ENCODE measurements at regions not wholly inside any gene's neighbourhood (a gene's known extent, or its start where the extent isn't known, plus 50 kb on each side); places are given as distances from the start of the nearest gene placed in this dataset.
"Not testable (repeated sequence)": the region's sequence is repeated elsewhere in the genome, so short reads cannot be mapped to it uniquely, and the experiment has no call there.

- no peak for DNase-seq (ENCODE audit: low read depth in 2 of 2)
Observed at GRCh38 chr9:106220415-106220814, 526.1 kb downstream of the TMEM38B start.

- no peak for DNase-seq (ENCODE audit: low read depth in 2 of 2)
Observed at GRCh38 chr9:106228861-106229260, 534.5 kb downstream of the TMEM38B start.

DNA sequence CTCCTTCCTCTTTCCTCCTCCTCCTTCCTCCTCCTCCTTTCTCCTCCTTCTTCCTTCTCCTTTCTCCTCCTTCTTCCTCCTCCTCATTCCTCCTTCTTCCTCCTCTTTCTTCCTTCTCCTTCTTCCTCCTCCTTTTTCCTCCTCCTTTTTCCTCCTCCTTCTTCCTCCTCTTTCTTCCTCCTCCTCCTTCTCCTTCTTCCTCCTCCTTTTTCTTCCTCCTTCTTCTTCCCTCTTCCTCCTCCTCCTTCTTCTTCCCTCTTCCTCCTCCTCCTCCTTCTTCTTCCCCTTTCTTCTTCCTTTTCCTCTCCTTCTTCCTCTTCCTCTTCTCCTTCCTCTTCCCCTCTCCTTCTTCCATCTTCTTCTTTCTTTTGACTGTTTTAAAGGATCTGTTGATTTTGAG is 538.8 kb downstream of the TMEM38B start:
- no peak for DNase-seq (ENCODE audit: low read depth in 2 of 2)

- DNase-seq (ENCODE audit: low read depth in 2 of 2) = not testable (repeated sequence)
Observed at GRCh38 chr9:106260908-106261307, 566.6 kb downstream of the TMEM38B start.

DNA sequence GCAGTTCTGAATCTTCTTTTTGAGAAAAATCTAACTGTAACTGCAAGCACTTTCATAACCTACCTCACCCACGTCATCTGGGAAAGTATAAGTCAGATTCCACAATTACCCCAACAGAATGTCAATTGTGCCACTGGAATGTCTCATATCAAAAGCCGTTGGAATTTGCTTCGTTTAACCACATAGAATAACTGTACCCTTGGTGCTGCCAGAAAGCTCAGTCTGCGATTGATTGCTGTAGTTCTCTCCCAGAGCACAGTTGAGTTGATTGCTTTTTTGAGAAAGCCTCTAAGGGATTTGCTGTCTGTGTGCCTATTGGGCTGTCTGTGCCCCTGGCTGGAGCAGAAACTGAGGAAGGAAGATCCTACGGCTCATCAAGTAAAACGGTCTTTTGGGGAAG is 583.6 kb downstream of the TMEM38B start:
- no peak for DNase-seq (ENCODE audit: low read depth in 2 of 2)

GRCh38 chr9:106283769-106284168 is 579.2 kb upstream of the ZNF462 start:
- DNase-seq (ENCODE audit: low read depth in 2 of 2) = no peak

- no peak for DNase-seq (ENCODE audit: low read depth in 2 of 2)
Observed at GRCh38 chr9:106284296-106284695, 578.7 kb upstream of the ZNF462 start.

DNA sequence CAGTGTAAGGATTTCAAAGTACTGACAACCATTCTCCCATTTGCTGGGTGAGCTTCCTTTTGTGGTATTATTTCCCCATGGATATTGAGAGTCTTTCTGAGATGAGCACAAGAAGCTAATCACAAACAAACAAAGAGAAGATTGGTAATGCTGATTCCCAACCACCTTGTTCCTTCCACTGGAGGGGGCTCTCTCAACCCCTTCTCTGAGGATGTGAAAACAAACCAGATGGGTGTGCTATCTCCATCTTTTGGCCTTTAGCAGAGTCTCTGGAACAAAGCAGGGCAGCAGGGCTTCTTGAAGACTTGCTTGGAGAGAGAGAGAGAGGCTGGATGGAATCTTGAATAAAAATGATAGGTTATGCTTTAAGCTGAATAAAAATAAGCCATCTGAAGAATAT is 576.7 kb upstream of the ZNF462 start:
- no peak for DNase-seq (ENCODE audit: low read depth in 2 of 2)

DNA sequence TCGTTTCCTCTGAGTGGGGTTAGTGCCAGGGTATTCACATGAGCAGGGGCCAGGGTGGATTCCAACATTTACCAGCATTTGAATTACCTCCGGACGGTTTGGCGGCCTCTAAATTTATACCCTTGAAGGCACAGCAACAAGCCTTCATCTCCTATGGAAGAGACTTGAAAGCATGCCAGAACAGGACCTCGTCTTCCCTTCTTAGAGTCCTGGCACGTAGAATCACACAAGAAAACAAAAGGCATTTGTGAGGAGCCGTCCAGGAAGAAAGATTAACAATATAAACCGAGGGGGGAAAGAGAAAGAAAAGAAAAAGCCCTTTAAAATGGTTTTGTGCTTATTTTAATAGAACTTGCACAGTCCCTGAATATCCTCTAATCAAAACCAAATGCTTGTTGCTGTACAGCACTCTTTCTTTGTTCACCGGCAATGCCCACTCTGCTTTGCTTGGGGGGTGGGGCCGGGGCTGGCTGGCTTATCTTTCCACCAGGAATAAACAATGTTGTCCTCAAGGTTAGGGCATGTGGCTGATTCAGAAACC is 575.8 kb upstream of the ZNF462 start:
- DNase-seq (ENCODE audit: low read depth in 2 of 2) = no peak

GRCh38 chr9:106287731-106288130 is 575.2 kb upstream of the ZNF462 start:
- DNase-seq (ENCODE audit: low read depth in 2 of 2) = no peak

DNA sequence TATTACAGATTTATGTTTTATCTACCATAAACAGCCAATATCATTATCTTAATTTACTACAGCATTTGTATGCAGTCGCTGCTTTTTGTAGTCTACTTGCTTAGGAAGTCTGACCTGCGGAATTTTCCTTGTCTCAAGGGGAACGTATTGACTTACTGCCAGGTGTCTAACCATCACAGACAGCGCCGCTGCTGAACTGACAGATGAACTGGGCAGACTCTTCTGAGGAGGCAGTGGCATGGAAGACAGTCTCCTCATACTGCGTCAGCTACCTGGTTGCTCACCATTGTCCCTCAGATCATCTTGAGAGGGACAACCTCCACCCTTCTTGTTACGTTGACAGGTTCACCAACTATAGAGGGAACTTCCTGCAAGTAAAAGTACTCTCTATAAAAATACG is 574.3 kb upstream of the ZNF462 start:
- no peak for DNase-seq (ENCODE audit: low read depth in 2 of 2)

DNA sequence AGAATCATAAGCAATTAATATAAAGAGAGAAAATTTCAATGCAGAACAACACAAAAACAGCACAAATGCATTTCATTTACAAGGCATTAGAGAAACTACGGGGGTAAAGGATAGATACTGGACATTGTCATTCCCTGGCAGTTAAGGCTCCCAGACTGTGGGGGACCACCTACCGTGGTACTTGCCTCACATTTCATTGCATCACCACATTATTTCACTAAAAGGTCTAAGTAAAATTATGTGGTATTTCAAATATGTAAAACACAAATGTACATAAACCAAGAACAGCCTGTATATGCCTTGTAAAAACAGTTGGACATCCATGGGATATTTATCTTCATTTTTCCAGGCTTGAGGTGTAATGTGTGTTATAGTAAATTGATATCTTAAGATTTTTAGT is 571.2 kb upstream of the ZNF462 start:
- DNase-seq (ENCODE audit: low read depth in 2 of 2) = no peak

- DNase-seq (ENCODE audit: low read depth in 2 of 2) = no peak
Observed at GRCh38 chr9:106296426-106296825, 566.5 kb upstream of the ZNF462 start.

- DNase-seq (ENCODE audit: low read depth in 2 of 2) = no peak
Observed at GRCh38 chr9:106298997-106299396, 564.0 kb upstream of the ZNF462 start.

GRCh38 chr9:106304401-106304920 is 558.5 kb upstream of the ZNF462 start:
- no peak for DNase-seq (ENCODE audit: low read depth in 2 of 2)

DNA sequence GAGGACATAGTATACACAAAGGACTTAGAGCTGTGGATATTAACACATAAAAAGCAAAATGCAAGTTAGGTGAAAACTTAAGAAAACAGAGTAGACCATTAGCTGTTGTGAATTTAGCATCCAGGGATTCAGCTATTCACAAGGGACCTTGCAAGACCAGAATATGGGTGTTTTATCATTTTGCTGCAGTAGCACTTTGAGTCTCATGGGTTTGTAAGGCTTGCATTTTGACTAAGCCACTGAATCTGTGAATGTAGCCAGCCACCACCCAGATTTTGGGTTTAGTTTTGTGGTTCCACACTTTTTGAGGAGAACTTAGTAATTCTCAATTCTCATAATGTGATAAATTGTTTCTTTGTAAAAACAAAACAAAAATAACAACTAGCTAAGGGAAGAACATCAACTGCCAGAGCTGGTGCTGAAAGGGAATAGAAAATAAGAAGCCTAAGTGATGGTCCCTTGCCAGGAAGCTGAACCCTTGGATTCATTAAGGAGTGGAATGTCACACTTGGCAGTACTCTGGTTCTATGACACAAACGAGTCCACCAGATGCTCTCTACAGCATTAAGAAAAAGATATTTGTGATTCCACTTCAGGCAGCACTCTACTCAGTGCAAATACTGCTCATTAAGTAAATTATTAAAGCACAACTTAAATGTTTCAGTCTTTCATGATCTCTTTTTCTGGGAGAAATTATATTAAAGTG is 557.4 kb upstream of the ZNF462 start:
- DNase-seq (ENCODE audit: low read depth in 2 of 2) = no peak

GRCh38 chr9:106307670-106308069 is 555.3 kb upstream of the ZNF462 start:
- no peak for DNase-seq (ENCODE audit: low read depth in 2 of 2)

GRCh38 chr9:106309925-106310324 is 553.0 kb upstream of the ZNF462 start:
- no peak for DNase-seq (ENCODE audit: low read depth in 2 of 2)

- no peak for DNase-seq (ENCODE audit: low read depth in 2 of 2)
Observed at GRCh38 chr9:106310782-106311181, 552.2 kb upstream of the ZNF462 start.

GRCh38 chr9:106312906-106313305 is 550.1 kb upstream of the ZNF462 start:
- DNase-seq (ENCODE audit: low read depth in 2 of 2) = no peak

GRCh38 chr9:106314476-106314875 is 548.5 kb upstream of the ZNF462 start:
- no peak for DNase-seq (ENCODE audit: low read depth in 2 of 2)

DNA sequence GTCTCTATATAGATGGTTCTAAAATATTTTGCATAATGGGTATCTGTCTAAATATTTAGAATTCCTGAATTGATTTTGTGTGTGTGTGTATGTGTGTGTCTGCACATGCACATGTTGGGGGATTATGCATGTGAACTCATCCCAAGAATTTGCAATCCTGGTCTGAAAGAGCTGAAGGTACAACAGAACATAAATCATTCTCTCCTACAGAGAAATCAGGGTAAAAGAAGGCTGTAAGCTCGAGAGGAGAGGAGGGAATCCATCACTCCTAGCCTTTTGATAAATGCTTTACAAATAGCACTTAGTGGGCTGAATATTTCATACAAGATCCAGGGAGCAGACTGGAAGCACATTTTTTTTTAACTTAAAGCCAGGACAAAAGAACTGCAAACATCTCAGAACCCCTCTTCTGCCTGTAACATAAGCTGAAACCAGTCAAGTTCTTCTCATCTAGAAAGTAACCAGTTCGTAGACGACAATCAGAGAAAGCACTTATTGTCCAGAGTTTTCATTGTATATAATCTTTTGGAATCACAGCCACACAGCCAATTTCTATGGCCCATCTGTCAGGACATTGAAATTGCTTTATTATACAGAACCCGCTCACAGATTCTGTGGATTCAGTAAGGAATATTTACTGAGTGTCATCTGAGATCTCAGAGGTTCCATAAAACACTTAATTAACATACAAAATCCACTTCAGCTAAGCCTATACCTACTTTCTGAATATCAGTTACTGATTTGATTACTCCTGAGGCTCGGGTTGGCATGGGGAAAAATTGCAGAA is 541.4 kb upstream of the ZNF462 start:
- DNase-seq (ENCODE audit: low read depth in 2 of 2) = no peak

DNA sequence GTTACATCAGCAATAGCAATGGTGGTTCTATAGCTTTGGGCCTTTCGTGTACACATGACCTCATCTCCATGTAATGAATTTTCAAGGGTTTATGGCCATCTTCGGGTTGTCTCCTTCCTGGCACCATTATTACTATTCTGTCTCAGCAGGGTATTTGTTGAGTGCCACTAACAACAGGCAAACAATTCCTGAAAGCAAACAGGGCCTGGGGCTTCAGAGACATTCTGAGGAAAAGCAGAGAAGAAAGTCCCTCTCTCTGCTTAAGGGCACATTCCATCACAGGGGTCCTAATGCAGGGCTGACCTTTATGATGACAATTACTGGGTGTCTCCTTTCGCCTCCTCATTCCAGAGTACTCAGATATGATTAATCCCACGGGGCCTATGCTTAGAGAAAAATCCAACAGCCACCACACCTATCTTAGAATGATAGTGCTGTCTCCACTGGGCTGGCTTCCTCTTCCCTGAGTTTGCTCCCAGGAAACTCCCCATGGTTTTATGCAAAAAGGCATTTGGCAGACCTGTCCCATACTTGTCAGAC is 540.2 kb upstream of the ZNF462 start:
- no peak for DNase-seq (ENCODE audit: low read depth in 2 of 2)
